ENCODE measurements at regions not wholly inside any gene's neighbourhood (a gene's known extent, or its start where the extent isn't known, plus 50 kb on each side); places are given as distances from the start of the nearest gene placed in this dataset.

DNA sequence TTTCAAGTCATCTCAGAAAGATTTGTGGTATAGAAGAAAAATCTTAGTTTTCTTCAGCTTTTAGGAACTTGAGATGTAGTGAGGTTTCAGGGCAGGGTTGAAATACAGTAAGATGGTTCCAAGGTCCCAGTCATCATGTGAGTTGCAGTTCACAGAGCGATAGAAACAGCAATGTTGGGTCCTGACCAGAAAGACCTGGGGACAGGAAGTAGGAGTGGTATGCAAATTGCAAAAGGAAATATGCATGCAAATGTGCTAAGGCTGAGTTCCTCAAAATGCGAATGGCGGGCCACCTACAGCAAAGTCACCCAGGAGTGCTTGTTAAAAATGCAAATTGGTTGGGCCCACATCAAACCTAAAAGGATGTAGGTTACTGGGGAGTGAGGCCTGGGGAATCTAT is 1032.7 kb upstream of the TENM4 start:
- Mint-ChIP-seq H3K9me3 (peaks cover 3% of the 10 kb centered on the region), H3K27ac (no peak overlapping the region), H3K4me1 (ENCODE audit: low read depth) (no peaks in the 10 kb centered on the region), H3K4me3 (no peak overlapping the region), H3K27me3 (ENCODE audit: low read depth) (no peaks in the 10 kb centered on the region), H3K36me3 (ENCODE audit: low read depth) (no peaks in the 10 kb centered on the region)

- H3K36me3 Mint-ChIP-seq (ENCODE audit: low read depth), result no peaks in the 10 kb centered on the region
- peaks cover 23% of the 10 kb centered on the region for H3K9me3 Mint-ChIP-seq
- no peaks in the 10 kb centered on the region for H3K27me3 Mint-ChIP-seq (ENCODE audit: low read depth)
- H3K4me3 Mint-ChIP-seq, result no peak overlapping the region
- no peak overlapping the region for H3K27ac Mint-ChIP-seq
- no peaks in the 10 kb centered on the region for H3K4me1 Mint-ChIP-seq (ENCODE audit: low read depth)
These were observed 1029.0 kb upstream of the TENM4 start for GRCh38 chr11:80469871-80470270.

DNA sequence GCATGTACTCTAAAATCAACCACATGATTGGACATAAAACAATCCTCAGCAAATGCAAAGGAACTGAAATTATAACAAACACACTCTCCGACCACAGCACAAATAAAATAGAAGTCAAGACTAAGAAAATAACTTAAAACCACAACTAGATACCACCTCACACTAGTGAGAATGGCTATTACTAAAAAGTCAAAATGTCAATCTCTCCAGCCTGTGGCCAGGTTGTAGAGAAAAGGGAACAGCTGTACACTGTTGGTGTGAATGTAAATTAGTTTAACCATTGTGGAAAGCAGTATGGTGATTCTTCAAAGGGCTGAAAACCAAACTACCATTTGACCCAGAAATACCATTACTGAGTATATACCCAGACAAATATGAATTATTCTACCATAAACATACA is 1025.7 kb upstream of the TENM4 start:
- Mint-ChIP-seq H3K27ac (no peak overlapping the region), H3K4me1 (ENCODE audit: low read depth) (no peaks in the 10 kb centered on the region), H3K27me3 (ENCODE audit: low read depth) (no peaks in the 10 kb centered on the region), H3K9me3 (peaks cover 29% of the 10 kb centered on the region), H3K36me3 (ENCODE audit: low read depth) (no peaks in the 10 kb centered on the region), H3K4me3 (no peak overlapping the region)

DNA sequence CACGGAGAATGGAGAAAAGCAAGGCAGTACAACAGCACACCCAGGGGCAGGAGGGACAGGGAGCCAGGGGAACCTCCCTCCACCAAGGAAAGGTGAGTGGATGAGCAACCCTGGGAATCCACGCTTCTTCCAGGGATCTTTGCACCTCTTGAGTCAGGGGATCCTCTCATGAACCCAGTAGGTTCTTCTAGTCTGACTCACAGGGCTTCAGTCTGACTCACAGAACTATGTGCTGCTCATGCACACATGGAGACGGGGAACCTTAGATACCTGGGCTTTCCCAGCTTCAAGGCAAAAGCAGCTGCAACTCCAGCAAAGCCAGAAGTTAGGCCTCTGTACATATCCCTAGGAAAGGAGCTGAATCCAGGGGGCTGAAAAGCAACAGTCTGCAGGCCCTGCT is 1021.4 kb upstream of the TENM4 start:
- H3K9me3 Mint-ChIP-seq, result peaks cover 36% of the 10 kb centered on the region
- H3K4me1 Mint-ChIP-seq (ENCODE audit: low read depth), result no peaks in the 10 kb centered on the region
- no peaks in the 10 kb centered on the region for H3K27me3 Mint-ChIP-seq (ENCODE audit: low read depth)
- H3K36me3 Mint-ChIP-seq (ENCODE audit: low read depth), result no peaks in the 10 kb centered on the region
- H3K4me3 Mint-ChIP-seq, result no peak overlapping the region
- H3K27ac Mint-ChIP-seq, result no peak overlapping the region

- Mint-ChIP-seq H3K4me3 (no peak overlapping the region), H3K27me3 (ENCODE audit: low read depth) (no peaks in the 10 kb centered on the region), H3K27ac (no peak overlapping the region), H3K36me3 (ENCODE audit: low read depth) (no peaks in the 10 kb centered on the region), H3K4me1 (ENCODE audit: low read depth) (no peaks in the 10 kb centered on the region), H3K9me3 (peaks cover 18% of the 10 kb centered on the region)
These were observed 1017.5 kb upstream of the TENM4 start for GRCh38 chr11:80458376-80458775.

DNA sequence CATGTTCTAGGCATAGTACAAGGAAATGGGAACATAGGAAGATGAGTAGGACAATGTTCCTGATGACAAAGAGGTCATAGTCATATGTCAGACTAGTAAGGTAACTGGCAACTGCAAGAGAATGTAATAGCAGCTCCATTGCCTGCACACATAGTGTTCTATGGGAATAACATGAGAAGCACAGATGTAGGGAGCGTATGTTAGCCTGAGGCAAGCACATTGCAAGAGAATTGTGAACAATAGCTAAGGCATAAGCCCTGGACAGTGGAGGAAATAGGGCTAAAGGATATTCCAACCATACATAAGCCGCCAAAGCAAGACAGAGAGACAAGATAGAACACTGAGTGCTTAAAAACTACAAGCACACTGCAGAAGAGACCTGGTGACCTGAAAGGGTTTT is 1017.0 kb upstream of the TENM4 start:
- Mint-ChIP-seq H3K9me3 (peaks cover 18% of the 10 kb centered on the region), H3K4me3 (no peak overlapping the region), H3K27ac (no peak overlapping the region), H3K36me3 (ENCODE audit: low read depth) (no peaks in the 10 kb centered on the region), H3K27me3 (ENCODE audit: low read depth) (no peaks in the 10 kb centered on the region), H3K4me1 (ENCODE audit: low read depth) (no peaks in the 10 kb centered on the region)

DNA sequence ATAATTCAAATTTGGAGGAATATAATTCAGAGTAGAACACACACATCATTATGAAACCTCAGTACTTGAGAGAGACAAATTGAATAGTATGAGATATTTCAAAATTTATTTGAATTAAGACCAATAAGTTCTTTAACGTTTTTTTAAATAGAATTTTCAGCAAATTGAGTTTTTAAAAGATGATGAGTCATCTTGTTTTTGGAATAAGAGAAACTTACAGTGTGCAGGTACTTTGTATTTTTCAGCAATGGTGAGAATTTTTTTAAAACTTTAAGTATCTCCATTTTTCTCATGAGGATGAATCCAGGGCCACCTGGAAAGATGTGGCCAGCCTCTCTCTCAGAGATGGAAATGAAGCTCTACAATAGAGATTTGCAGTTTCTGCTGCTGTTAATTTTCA is 1015.0 kb upstream of the TENM4 start:
- Mint-ChIP-seq H3K27me3 (ENCODE audit: low read depth) (no peaks in the 10 kb centered on the region), H3K4me3 (no peak overlapping the region), H3K36me3 (ENCODE audit: low read depth) (no peaks in the 10 kb centered on the region), H3K27ac (no peak overlapping the region), H3K4me1 (ENCODE audit: low read depth) (no peaks in the 10 kb centered on the region), H3K9me3 (peaks cover 18% of the 10 kb centered on the region)

GRCh38 chr11:80451105-80451504 is 1010.3 kb upstream of the TENM4 start:
- no peaks in the 10 kb centered on the region for H3K27me3 Mint-ChIP-seq (ENCODE audit: low read depth)
- H3K36me3 Mint-ChIP-seq (ENCODE audit: low read depth), result no peaks in the 10 kb centered on the region
- no peak overlapping the region for H3K4me3 Mint-ChIP-seq
- peaks cover 9% of the 10 kb centered on the region for H3K9me3 Mint-ChIP-seq
- H3K4me1 Mint-ChIP-seq (ENCODE audit: low read depth), result no peaks in the 10 kb centered on the region
- H3K27ac Mint-ChIP-seq, result no peak overlapping the region

- Mint-ChIP-seq H3K27me3 (ENCODE audit: low read depth) (no peaks in the 10 kb centered on the region), H3K4me1 (ENCODE audit: low read depth) (no peaks in the 10 kb centered on the region), H3K27ac (no peak overlapping the region), H3K9me3 (peaks cover 5% of the 10 kb centered on the region), H3K36me3 (ENCODE audit: low read depth) (no peaks in the 10 kb centered on the region), H3K4me3 (no peak overlapping the region)
These were observed 1007.9 kb upstream of the TENM4 start for GRCh38 chr11:80448709-80449108.

GRCh38 chr11:80443177-80443576 is 1002.3 kb upstream of the TENM4 start:
- Mint-ChIP-seq H3K4me3 (no peak overlapping the region), H3K27me3 (ENCODE audit: low read depth) (no peaks in the 10 kb centered on the region), H3K9me3 (peaks cover 4% of the 10 kb centered on the region), H3K4me1 (ENCODE audit: low read depth) (no peaks in the 10 kb centered on the region), H3K36me3 (ENCODE audit: low read depth) (no peaks in the 10 kb centered on the region), H3K27ac (no peak overlapping the region)

- Mint-ChIP-seq H3K27me3 (ENCODE audit: low read depth) (no peaks in the 10 kb centered on the region), H3K27ac (no peak overlapping the region), H3K9me3 (peaks cover 4% of the 10 kb centered on the region), H3K36me3 (ENCODE audit: low read depth) (no peaks in the 10 kb centered on the region), H3K4me1 (ENCODE audit: low read depth) (no peaks in the 10 kb centered on the region), H3K4me3 (no peak overlapping the region)
These were observed 1001.0 kb upstream of the TENM4 start for GRCh38 chr11:80441821-80442220.

DNA sequence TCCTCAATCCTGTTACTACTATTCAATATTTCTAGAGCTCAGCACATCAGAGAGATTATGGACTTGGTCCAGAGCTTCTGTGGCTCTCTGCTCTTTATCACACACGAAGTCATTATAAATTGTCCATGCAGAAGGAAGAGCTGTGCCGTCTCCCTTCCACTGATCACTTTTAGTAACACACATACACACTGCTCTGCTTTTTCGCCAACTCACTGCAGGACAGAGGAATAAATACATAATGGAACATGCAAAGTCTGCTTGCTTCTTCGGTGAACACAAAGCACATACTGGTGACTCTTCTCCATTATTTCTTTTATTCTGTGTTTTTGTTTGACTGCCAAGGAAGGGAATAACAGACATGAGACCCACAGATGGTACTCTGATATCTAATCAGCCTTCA is 1000.0 kb upstream of the TENM4 start:
- Mint-ChIP-seq H3K27ac (no peak overlapping the region), H3K4me1 (ENCODE audit: low read depth) (no peaks in the 10 kb centered on the region)

DNA sequence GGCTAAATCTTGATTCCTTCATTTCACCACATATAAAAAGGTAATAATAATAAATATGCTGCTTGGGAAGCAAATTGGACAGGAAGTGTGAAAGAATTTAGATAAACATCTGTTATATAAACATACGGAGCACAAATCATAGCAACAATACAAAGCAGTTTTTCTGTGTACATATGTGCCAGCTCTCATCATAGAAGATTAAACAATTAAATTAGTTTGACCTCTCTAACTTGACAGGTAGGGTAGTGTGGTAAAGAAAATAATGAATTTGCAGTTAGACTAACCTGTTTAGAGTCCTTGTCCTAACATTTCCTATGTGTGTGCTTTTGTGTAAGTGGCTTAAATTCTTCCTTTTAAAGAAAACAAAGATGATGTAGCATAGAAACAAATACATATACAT is 995.7 kb upstream of the TENM4 start:
- no peaks in the 10 kb centered on the region for H3K27me3 Mint-ChIP-seq (ENCODE audit: low read depth)
- no peak overlapping the region for H3K27ac Mint-ChIP-seq
- peaks cover 14% of the 10 kb centered on the region for H3K9me3 Mint-ChIP-seq
- H3K4me3 Mint-ChIP-seq, result no peak overlapping the region
- no peaks in the 10 kb centered on the region for H3K36me3 Mint-ChIP-seq (ENCODE audit: low read depth)
- H3K4me1 Mint-ChIP-seq (ENCODE audit: low read depth), result no peaks in the 10 kb centered on the region

More for the DNA sequence above, 1000.0 kb upstream of the TENM4 start:
- Mint-ChIP-seq H3K9me3 (no peaks in the 10 kb centered on the region), H3K4me3 (no peak overlapping the region), H3K36me3 (ENCODE audit: low read depth) (no peaks in the 10 kb centered on the region), H3K27me3 (ENCODE audit: low read depth) (no peaks in the 10 kb centered on the region)

DNA sequence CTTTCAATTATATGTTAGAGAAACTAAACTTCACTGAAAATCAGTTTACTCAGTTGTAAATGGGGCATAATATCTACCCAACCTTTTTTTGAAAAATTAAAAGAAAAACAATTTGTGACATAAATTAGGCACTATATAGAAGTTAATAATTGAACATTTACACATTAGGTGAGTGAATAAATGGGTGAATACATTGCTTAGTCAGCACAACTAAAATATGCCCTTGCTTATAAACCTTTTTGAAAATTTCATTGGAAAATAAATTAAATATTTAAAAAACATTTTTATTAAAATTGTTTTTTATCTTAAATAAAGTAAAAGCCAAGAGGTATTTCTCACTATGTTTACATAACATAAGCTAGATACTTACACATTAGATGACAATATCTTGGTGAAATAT is 994.5 kb upstream of the TENM4 start:
- no peaks in the 10 kb centered on the region for H3K4me1 Mint-ChIP-seq (ENCODE audit: low read depth)
- H3K36me3 Mint-ChIP-seq (ENCODE audit: low read depth), result no peaks in the 10 kb centered on the region
- H3K27ac Mint-ChIP-seq, result no peak overlapping the region
- H3K9me3 Mint-ChIP-seq, result peaks cover 18% of the 10 kb centered on the region
- H3K4me3 Mint-ChIP-seq, result no peak overlapping the region
- no peaks in the 10 kb centered on the region for H3K27me3 Mint-ChIP-seq (ENCODE audit: low read depth)

GRCh38 chr11:80432057-80432456 is 991.2 kb upstream of the TENM4 start:
- H3K36me3 Mint-ChIP-seq (ENCODE audit: low read depth), result no peaks in the 10 kb centered on the region
- peaks cover 23% of the 10 kb centered on the region for H3K9me3 Mint-ChIP-seq
- H3K4me3 Mint-ChIP-seq, result no peak overlapping the region
- H3K27me3 Mint-ChIP-seq (ENCODE audit: low read depth), result no peaks in the 10 kb centered on the region
- H3K27ac Mint-ChIP-seq, result no peak overlapping the region
- no peaks in the 10 kb centered on the region for H3K4me1 Mint-ChIP-seq (ENCODE audit: low read depth)

DNA sequence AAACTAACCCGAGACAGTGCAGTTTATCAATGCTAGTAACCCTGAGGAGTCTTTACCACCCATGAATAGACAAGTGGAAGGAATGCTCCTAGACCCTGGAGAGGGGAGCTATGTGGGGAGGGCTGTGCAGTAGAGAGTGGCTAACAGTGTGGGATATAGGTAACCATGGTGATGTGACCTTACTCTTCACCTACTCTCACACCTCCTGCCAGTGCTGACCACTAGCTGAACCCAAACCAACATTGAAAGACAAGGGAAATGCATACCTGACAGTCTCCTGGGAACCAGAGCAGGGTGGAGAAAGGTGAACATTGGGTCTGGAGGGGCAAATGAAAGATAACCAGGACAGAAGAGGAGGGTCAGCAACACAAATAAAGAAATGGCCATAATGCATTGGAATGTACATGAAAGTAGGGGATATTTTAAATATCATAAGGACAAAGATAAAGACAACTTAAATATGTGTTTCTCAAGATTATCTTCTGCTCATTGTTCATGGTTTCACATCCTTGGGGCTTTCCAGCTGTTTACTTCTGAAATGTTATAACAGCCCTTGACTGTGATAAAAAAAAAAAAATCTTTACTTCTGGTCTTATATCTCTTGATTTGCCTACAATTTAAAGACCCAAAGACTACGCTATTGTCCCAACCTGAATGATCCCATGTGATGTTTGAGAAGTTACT is 983.3 kb upstream of the TENM4 start:
- peaks cover 14% of the 10 kb centered on the region for H3K9me3 Mint-ChIP-seq
- no peak overlapping the region for H3K27ac Mint-ChIP-seq
- no peaks in the 10 kb centered on the region for H3K27me3 Mint-ChIP-seq (ENCODE audit: low read depth)
- H3K4me1 Mint-ChIP-seq (ENCODE audit: low read depth), result no peaks in the 10 kb centered on the region
- H3K36me3 Mint-ChIP-seq (ENCODE audit: low read depth), result no peaks in the 10 kb centered on the region
- H3K4me3 Mint-ChIP-seq, result no peak overlapping the region
